NCI-H226 (cell line): ENCODE measurements at regions not wholly inside any gene's neighbourhood (a gene's known extent, or its start where the extent isn't known, plus 50 kb on each side); places are given as distances from the start of the nearest gene placed in this dataset.
"Not testable (repeated sequence)": the region's sequence is repeated elsewhere in the genome, so short reads cannot be mapped to it uniquely, and the experiment has no call there.

Experiments used
- DNase-seq: peaks from one replicate; pipeline ENCODE4 v3.0.0-alpha.2; 2015

- DNase-seq, result peak; percentile 50
Observed at GRCh38 chr10:18875477-18875876, 173.1 kb upstream of the MALRD1 start.

DNA sequence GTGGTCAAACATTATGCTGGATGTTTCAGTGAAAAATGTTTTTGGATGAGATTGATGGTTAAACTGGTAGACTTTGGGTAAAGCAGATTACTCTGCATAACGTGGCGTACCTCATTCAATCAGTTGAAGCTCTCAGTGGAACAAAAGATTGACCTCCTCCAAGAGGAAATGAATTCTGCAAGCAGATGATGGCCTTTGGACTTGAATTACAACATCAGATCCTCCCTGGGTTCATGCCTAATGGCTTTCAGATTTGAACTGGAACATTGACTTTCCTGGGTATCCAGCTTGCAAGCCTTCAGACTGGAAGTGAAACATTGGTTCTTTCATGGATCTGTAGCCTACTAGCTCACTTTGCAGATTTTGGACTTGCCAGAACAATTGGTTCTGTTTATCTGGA lies 169.3 kb upstream of the MALRD1 start:
- DNase-seq, result no peak

GRCh38 chr10:18880530-18880929 lies 168.1 kb upstream of the MALRD1 start:
- DNase-seq, result no peak

DNA sequence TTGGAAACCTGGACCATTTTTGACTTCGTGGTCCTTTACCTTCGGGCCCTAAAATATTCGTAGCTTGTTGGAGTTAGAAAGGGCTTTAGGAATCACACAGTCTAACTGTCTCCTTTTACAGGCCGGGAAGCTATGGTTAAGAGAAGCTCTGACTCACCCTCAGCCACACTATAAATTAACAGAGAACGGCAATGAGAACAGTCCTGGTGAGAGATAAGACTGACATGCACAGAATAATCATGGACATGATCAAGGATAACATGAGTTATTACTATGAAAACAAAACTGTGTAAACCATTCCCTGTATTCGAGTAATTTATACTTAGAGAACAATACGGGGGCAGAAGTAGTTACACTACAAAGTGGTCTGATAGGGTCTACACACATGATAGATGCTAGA lies 162.5 kb upstream of the MALRD1 start:
- peak; percentile 81 for DNase-seq

DNA sequence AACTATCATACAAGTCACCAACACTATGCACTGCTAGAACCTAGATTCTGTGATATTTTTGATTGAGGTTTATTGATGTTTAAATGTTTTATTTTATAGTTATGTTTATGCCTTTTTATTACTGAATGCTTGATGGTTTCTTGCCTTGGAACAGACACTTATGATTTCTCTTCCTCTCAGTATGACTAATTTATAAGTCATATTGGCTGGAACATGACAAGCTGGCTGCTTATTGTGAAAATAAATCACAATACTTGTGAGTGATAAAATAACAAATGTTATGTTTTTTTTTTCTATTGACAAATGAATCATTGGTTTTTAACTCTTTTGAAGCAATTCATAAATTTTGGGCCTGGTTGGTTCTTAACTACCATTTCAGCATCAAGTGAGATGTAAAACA lies 142.0 kb upstream of the MALRD1 start:
- no peak for DNase-seq

DNA sequence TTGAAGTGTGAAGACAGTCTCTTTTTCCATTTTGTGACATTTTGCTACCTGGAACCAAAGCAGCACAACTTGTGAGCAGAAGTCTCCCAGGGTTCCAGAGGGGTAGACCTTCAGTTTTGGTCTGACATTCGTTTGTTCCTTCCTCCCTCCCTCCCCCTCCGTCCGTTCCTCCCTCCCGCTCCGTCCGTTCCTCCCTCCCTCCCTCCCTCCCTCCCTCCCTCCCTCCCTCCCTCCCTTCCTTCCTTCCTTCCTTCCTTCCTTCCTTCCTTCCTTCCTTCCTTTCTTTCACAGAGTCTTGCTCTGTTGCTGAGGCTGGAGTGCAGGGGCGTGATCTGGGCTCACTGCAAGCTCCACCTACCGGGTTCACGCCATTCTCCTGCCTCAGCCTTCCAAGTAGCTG lies 131.2 kb upstream of the MALRD1 start:
- not testable (repeated sequence) for DNase-seq

- peak; percentile 97 for DNase-seq
Observed at GRCh38 chr10:18918532-18918931, 130.1 kb upstream of the MALRD1 start.

DNA sequence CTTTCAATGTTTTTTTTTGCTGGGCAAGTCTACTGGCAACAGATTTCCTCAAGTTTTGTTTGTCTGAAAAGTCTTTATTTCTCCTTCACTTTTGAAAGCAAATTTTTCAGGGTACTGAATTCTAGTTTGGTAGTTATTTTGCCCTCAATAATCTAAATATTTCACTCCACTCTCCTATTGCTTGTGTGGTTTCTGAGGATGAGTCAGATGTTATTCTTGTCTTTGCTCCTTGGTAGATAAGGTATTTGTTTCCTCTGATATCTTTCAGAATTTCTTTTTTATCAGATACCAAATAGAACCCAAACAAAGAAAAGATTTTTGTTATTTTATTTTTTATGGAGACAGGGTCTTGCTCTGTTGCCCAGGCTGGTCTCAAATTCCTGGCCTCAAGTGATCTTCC lies 99.2 kb upstream of the MALRD1 start:
- DNase-seq, result peak; percentile 58

DNA sequence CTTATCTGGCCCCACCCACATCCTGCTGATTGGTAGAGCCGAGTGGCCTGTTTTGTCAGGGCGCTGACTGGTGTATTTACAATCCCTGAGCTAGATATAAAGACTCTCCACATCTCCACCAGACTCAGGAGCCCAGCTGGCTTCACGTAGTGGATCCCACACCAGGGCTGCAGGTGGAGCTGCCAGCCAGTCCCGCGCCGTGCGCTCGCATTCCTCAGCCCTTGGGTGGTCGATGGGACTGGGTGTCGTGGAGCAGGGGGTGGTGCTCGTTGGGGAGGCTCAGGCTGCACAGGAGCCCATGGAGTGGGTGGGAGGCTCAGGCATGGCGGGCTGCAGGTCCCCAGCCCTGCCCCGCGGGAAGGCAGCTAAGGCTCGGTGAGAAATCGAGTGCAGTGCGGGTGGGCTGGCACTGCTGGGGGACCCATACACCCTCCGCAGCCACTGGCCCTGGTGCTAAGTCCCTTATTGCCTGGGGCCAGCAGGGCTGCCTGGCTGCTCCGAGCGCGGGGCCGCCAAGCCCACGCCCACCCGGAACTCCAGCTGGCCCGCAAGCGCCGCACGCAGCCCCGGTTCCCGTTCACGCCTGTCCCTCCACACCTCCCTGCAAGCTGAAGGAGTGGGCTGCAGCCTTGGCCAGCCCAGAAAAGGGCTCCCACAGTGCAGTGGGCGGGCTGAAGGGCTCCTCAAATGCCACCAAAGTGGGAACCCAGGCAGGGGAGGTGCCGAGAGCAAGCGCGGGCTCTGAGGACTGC lies 97.4 kb upstream of the MALRD1 start:
- DNase-seq, result not testable (repeated sequence)

DNA sequence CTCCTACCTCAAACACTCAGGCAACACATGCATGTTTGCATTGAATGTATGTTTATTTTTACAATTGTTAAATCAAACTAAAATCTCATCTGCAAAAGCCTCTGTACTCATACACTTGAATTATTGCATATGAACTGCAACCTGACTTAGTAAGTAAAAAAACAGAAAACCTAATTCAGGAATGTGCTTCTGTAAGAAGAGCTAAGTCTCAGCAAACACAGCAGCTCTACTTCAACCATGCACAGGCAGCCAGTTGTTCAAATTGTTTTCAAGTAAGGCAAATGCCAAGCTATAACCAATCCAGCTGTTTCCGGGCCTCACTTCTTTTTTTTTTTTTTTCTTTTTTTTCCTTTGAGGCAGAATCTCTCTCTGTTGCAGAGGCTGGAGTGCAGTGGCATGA lies 93.5 kb upstream of the MALRD1 start:
- DNase-seq, result no peak

GRCh38 chr10:18959369-18959768 lies 89.2 kb upstream of the MALRD1 start:
- no peak for DNase-seq

DNA sequence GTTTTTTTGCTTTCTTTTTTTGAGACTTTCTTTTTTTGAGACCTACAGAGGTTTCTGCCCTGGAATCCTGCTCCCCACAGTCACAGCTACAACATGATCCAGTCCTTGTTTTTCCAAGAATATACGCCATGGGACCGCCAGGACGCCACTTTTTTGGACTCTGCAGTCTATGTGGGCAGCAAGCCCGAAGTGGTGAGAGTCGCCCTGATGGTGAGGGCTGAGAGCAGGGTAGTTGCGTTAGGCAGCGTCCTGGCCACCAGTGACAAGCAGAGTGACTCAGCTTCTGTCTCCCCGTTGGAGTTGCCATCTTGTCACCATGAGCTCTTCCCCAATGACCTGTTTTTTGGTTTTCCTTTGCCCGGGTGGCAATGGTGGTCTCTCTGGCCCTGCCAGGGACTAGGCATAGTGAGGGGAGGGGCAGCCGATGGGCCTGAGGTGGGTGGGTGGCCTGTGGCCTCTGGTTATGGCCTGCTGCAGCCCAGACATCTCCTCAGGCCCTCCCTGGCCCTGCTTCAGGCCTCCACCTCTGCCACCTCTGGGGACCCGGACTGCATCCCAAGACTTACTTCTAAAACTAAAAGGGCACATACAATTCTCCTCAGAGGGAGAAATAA lies 88.0 kb upstream of the MALRD1 start:
- no peak for DNase-seq

DNA sequence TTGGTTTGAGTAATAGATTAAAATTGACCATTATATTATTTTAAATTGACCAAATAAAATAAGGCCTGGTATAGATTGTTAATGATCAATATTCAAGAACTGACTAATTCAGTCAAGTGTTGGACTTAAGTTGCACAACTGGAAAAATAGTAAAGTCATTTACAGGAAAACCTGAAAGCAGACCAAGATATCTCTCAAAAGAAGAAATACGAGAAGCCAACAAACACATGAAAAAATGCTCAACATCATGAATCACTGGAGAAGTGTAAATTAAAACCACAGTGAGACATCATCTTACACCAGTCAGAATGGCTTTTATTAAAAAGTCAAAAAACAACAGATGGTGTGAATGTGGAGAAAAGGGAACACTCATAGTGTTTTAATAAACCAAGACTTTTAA lies 80.4 kb upstream of the MALRD1 start:
- peak; percentile 16 for DNase-seq

DNA sequence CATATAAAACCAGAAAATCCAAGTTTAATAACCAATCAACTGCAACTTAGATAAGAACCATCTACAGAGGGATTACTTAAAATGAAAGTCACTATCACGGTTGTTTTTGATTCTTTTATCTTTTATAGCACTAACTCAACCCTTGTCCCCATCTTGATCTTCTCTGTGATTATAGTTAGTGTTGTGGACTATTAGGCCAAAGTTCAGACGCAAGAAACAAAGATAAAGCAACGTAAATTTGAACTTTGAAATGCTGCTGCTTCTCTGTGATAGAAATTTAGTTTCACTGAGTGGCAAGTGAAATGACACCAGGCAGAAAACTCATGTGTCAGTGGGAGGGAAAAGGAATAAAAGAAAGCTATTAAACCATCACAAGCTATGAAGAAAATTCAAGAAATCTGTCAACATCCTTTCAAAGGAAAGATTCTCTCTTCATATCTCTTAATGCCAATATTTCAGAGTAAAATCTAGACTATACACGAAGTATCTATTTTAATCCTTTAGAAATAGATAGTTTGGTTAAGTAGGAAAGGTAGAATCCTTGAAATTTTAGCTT lies 71.8 kb upstream of the MALRD1 start:
- no peak for DNase-seq

DNA sequence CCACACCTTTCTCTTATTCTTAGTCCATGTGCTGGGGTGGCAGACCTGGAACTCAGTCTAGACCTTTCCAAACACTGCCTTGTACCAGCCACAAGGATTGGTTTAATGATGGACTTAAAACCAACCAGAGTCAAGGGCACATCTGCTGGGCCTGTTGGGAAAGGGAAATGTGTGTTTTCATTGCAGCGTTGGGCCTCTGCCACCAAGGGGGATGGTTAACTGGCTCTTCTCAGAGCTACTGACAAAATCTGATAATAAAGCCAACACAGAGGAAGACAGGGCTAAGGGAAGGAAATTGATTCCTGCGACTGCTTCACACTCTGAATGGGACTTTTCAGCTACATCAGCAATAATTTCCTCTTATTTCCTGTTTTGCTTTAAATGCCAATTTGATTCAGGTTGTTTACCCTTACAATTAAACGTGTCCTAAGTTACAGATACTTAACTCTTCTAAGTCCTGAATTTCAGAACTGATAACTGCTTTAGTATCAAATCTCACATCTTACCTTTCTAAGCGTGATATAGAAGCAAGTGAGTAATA lies 68.4 kb upstream of the MALRD1 start:
- DNase-seq, result no peak

- DNase-seq, result peak; percentile 40
Observed at GRCh38 chr10:18984531-18984930, 64.1 kb upstream of the MALRD1 start.

- DNase-seq, result no peak
Observed at GRCh38 chr10:18988338-18988737, 60.3 kb upstream of the MALRD1 start.
